ENCODE measurements at regions not wholly inside any gene's neighbourhood (a gene's known extent, or its start where the extent isn't known, plus 50 kb on each side); places are given as distances from the start of the nearest gene placed in this dataset.

DNA sequence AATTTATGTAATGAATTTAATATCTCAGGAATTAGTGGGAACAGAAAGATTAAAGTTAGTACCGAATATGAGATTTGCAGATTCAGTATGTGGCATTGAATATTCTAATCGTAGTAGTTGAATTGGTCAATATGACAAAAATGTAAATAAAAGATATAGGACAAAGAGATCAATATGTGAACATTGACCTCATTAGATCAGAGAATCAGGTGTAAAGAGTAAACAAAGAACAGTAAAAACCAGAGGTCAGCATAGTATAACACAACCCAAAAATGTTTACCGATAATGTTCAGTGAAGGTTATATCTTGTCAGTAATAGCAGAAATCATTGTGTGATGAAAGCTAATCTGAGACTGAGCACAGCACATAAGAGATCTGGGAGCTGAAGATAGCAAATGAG is 152.0 kb downstream of the FAM83B start:
- RAD21 ChIA-PET (ENCODE audit: low non-redundant PET in 1 of 2, low total read pairs in 2 of 2, uncharacterized antibody in 2 of 2, unreplicated experiment in 2 of 2) = interaction anchor here in 1 of 2 experiments (0.6 kb wide), 1 partner anchor 8 kb away, joined by 3 read pairs; no protein-coding TSS in a partner anchor

More for the DNA sequence above, 152.0 kb downstream of the FAM83B start:
- Histone ChIP-seq H3K9me2 (ENCODE audit: insufficient read depth) (no peaks in the 10 kb centered on the region), H3K4me2 (ENCODE audit: low read length) (no peak overlapping the region), H4K20me1 (ENCODE audit: insufficient read depth) (no peaks in the 10 kb centered on the region), H3K27me3 (ENCODE audit: insufficient read depth, low read length) (no peaks in the 10 kb centered on the region), H2AFZ (ENCODE audit: low read depth, low read length, poor library complexity, severe bottlenecking) (no peak overlapping the region), H3K27ac (ENCODE audit: low read depth, low read length) (no peak overlapping the region), H3K36me3 (ENCODE audit: control insufficient read depth in 1 of 2, insufficient read depth in 2 of 2, low read length in 2 of 2) (no peaks in the 10 kb centered on the region), H3K9me3 (ENCODE audit: control insufficient read depth in 1 of 2, insufficient read depth in 1 of 2, low read depth in 1 of 2, low read length in 2 of 2) (no peaks in the 10 kb centered on the region), H3K9ac (ENCODE audit: low read length) (no peak overlapping the region), H3K4me3 (replicated peaks in 1 of 2; ENCODE audit: low read depth in 1 of 2, low read length in 2 of 2) (no peak overlapping the region), H3K4me1 (ENCODE audit: control insufficient read depth in 1 of 2, insufficient read depth in 2 of 2, low read length in 2 of 2) (no peaks in the 10 kb centered on the region), H3K79me2 (ENCODE audit: insufficient read depth, low read length) (no peaks in the 10 kb centered on the region)
- TF ChIP-seq, protein P1, sequence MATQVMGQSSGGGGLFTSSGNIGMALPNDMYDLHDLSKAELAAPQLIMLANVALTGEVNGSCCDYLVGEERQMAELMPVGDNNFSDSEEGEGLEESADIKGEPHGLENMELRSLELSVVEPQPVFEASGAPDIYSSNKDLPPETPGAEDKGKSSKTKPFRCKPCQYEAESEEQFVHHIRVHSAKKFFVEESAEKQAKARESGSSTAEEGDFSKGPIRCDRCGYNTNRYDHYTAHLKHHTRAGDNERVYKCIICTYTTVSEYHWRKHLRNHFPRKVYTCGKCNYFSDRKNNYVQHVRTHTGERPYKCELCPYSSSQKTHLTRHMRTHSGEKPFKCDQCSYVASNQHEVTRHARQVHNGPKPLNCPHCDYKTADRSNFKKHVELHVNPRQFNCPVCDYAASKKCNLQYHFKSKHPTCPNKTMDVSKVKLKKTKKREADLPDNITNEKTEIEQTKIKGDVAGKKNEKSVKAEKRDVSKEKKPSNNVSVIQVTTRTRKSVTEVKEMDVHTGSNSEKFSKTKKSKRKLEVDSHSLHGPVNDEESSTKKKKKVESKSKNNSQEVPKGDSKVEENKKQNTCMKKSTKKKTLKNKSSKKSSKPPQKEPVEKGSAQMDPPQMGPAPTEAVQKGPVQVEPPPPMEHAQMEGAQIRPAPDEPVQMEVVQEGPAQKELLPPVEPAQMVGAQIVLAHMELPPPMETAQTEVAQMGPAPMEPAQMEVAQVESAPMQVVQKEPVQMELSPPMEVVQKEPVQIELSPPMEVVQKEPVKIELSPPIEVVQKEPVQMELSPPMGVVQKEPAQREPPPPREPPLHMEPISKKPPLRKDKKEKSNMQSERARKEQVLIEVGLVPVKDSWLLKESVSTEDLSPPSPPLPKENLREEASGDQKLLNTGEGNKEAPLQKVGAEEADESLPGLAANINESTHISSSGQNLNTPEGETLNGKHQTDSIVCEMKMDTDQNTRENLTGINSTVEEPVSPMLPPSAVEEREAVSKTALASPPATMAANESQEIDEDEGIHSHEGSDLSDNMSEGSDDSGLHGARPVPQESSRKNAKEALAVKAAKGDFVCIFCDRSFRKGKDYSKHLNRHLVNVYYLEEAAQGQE (IDR thresholded peaks at IDR 0.05; ENCODE audit: low read depth) = no peak
- TF ChIP-seq SP1 (IDR thresholded peaks at IDR 0.05; ENCODE audit: low read depth) = no peak
- TF ChIP-seq, protein P2, sequence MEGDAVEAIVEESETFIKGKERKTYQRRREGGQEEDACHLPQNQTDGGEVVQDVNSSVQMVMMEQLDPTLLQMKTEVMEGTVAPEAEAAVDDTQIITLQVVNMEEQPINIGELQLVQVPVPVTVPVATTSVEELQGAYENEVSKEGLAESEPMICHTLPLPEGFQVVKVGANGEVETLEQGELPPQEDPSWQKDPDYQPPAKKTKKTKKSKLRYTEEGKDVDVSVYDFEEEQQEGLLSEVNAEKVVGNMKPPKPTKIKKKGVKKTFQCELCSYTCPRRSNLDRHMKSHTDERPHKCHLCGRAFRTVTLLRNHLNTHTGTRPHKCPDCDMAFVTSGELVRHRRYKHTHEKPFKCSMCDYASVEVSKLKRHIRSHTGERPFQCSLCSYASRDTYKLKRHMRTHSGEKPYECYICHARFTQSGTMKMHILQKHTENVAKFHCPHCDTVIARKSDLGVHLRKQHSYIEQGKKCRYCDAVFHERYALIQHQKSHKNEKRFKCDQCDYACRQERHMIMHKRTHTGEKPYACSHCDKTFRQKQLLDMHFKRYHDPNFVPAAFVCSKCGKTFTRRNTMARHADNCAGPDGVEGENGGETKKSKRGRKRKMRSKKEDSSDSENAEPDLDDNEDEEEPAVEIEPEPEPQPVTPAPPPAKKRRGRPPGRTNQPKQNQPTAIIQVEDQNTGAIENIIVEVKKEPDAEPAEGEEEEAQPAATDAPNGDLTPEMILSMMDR (IDR thresholded peaks at IDR 0.05 in 2 of 3, conservative IDR thresholded peaks at IDR 0.05 in 1 of 3; ENCODE audit: borderline replicate concordance in 1 of 3, insufficient read depth in 1 of 3, low read depth in 2 of 3, low read length in 2 of 3) = no peak
- intact Hi-C loops (cut with micrococcal nuclease) = no loop called here
- ChIA-PET POLR2A (no interaction called here), CTCF (no interaction called here)
- no peak for ATAC-seq
- no peak for DNase-seq (ENCODE audit: low read depth, low spot score)
- no TSS peak for BruUV-seq (replicated peaks)

Data from HCT116 (cell line).